Fibroblast of villous mesenchyme (primary cell): ENCODE measurements at regions not wholly inside any gene's neighbourhood (a gene's known extent, or its start where the extent isn't known, plus 50 kb on each side); places are given as distances from the start of the nearest gene placed in this dataset.
A peak's percentile ranks its signal among the peaks of the same experiment; 100 is the strongest.

Source experiments
- DNase-seq: peaks from one replicate; pipeline ENCODE4 v3.0.0-alpha.2; 2010; ENCODE audit warnings: low read depth
- H3K4me3 ChIP-seq: 2 replicates; pipeline ENCODE4 v1.5.1; 2011; ENCODE audit warnings: low read depth, mild to moderate bottlenecking, low read length
- TF ChIP-seq, protein P1 (sequence below): IDR thresholded peaks from 2 replicates; pipeline ENCODE4 v1.5.1; 2012; ENCODE audit warnings: low read depth, mild to moderate bottlenecking, low read length; ENCODE audit not compliant: insufficient read depth

DNA sequence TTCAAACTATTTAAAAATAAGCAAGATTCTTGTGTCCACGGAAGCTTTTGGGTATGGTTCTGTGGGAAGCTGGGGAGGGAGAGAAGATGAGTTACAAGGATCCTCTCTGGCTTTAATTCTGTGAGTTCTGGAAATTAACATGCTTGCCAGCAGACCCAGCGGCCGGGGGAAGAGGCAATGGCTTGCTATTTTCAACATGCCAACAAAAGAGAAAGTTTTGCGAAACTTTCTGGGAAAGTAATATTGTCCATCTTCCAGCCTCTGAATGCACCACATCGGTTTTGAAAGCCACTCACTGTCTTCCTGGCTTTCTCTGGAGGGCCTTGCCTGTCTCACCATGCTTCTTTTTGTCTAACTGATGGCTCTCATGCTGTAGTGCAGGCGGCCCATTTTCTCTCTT lies 85.7 kb downstream of the EN1 start:
- DNase-seq = no peak
- no peak overlapping the region for H3K4me3 ChIP-seq
- TF ChIP-seq, protein P1, sequence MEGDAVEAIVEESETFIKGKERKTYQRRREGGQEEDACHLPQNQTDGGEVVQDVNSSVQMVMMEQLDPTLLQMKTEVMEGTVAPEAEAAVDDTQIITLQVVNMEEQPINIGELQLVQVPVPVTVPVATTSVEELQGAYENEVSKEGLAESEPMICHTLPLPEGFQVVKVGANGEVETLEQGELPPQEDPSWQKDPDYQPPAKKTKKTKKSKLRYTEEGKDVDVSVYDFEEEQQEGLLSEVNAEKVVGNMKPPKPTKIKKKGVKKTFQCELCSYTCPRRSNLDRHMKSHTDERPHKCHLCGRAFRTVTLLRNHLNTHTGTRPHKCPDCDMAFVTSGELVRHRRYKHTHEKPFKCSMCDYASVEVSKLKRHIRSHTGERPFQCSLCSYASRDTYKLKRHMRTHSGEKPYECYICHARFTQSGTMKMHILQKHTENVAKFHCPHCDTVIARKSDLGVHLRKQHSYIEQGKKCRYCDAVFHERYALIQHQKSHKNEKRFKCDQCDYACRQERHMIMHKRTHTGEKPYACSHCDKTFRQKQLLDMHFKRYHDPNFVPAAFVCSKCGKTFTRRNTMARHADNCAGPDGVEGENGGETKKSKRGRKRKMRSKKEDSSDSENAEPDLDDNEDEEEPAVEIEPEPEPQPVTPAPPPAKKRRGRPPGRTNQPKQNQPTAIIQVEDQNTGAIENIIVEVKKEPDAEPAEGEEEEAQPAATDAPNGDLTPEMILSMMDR = no peak

DNA sequence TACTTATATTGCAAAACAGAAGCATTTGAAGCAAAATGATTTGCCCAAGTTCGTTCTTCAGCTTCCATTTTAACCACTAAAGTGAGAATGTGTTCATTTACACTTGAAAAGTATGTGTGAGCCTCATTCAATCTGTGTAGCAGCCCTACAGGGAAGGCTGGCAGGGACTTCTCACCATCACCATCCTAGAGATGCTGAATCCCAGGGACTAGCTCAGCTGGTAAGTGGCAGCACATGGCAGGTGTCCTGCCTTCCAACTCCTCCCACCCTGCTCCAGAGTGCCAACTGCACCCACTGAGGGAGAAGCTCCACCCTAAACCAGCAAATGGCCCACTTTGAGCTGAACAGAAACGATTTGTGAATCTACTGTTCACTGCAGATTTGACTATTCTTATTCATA lies 91.5 kb downstream of the EN1 start:
- no peak for DNase-seq
- TF ChIP-seq, protein P1 = no peak
- no peak overlapping the region for H3K4me3 ChIP-seq

GRCh38 chr2:118755384-118755783 lies 92.1 kb downstream of the EN1 start:
- TF ChIP-seq, protein P1 = no peak
- H3K4me3 ChIP-seq = no peak overlapping the region
- no peak for DNase-seq

DNA sequence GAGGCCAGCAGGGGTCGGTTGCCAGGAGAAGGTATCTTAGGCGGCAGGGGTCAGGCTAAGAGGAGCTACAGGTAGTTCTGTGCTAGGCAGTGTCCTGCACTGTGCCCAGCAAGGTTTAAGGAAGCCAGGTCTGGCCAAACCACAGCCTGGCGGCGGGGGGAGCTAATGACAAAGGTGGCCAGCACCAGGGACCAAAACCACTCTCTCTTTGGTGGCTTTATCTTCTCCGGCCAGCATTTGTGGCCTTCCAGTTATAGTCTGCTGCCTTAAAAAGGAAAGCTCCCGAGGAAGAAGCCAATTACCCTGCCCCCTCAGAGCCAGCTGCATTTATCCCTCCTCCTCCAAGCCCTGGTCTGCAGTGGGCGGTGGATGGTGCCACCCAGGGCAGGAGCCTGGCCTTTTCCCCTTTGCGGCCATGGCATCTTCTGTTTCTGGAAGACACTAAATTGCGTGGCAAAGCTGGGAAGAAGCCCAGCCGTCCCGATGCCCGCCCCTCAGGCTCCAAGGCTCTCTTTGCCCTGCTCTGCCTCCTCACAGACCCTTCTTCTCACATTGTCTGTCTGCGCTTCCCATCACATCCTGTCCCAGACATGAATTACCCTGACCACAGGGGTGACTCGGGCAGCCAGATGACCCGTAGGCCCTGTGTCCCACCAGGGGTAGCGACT lies 94.6 kb downstream of the EN1 start:
- TF ChIP-seq, protein P1 = no peak
- no peak for DNase-seq
- no peak overlapping the region for H3K4me3 ChIP-seq

DNA sequence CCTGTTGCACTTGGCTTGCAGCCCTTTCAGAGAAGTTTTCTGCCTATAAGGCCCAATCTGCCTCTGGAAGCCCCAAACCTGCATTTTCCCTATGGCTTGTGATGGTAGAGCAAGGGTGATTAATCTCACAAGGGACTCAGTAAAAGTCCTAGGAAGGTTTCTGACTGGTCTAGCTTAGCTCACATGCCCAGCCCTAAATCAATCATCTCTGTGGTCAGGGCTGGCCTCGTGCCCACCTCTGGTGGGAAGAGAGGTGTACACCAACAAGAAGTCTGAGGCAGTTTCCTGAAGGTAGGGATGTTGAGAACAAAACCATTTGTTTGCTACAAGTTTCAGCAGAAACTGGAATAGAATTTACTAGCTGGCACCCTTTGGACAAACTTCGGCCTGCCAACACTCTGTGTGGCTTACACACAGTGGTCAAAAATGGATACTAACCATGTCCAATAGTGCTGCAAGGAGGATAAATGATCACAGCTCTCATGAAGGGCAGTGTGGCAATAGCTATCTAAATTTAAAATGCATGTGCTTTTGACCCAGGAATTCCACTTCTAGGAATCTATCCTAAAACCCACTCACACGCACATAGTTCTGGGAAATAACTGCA lies 96.4 kb downstream of the EN1 start:
- no peak overlapping the region for H3K4me3 ChIP-seq
- DNase-seq = no peak
- TF ChIP-seq, protein P1 = no peak

- H3K4me3 ChIP-seq = no peak overlapping the region
- peak; percentile 44 for DNase-seq
- TF ChIP-seq, protein P1 = no peak
Measured at GRCh38 chr2:118748245-118748885, 99.1 kb downstream of the EN1 start.
